Vagina (tissue), 2 donors: ENCODE measurements at regions not wholly inside any gene's neighbourhood (a gene's known extent, or its start where the extent isn't known, plus 50 kb on each side); places are given as distances from the start of the nearest gene placed in this dataset.

Source experiments
- CTCF ChIP-seq, 3 experiments: fragments of 450-650 bp in 2 of 3; fragments of 200-600 bp in 1 of 3; sonication (generic) in 1 of 3; IDR thresholded peaks; one replicate each; pipeline ENCODE4 v1.5.1; 2017 to 2019; ENCODE audit warnings: antibody characterized with exemption in 3 of 3, mild to moderate bottlenecking in 2 of 3, moderate library complexity in 2 of 3
- POLR2A ChIP-seq, 2 donors: fragments of 450-650 bp; IDR thresholded peaks; one replicate each; pipeline ENCODE4 v1.6.1; 2017; ENCODE audit warnings: antibody characterized with exemption in 2 of 2, mild to moderate bottlenecking in 2 of 2, moderate library complexity in 2 of 2
- POLR2AphosphoS5 ChIP-seq, 2 donors: sonication (generic); formaldehyde crosslinking; IDR thresholded peaks; one replicate each; pipeline ENCODE4 v1.9.0; 2017; ENCODE audit warnings: antibody characterized with exemption in 2 of 2, mild to moderate bottlenecking in 2 of 2, low read depth in 1 of 2; ENCODE audit not compliant: insufficient read depth in 1 of 2

- TF ChIP-seq CTCF (IDR thresholded peaks at IDR 0.05) (no peak), POLR2A (IDR thresholded peaks at IDR 0.05) (no peak), POLR2AphosphoS5 (IDR thresholded peaks at IDR 0.05; ENCODE audit: insufficient read depth in 1 of 2, low read depth in 1 of 2) (no peak)
Measured at GRCh38 chr21:16974060-16974459, 538.8 kb upstream of the CXADR start.
